Hematopoietic multipotent progenitor cell treated with erythropoietin and hydrocortisone succinate and interleukin-3 and kit ligand, for 6 days (in vitro differentiated cells): ENCODE measurements at regions not wholly inside any gene's neighbourhood (a gene's known extent, or its start where the extent isn't known, plus 50 kb on each side); places are given as distances from the start of the nearest gene placed in this dataset.
A peak's percentile ranks its signal among the peaks of the same experiment; 100 is the strongest.

Source experiments
- DNase-seq: peaks from one replicate; pipeline ENCODE4 v3.0.0-alpha.2; 2015

GRCh38 chr13:70864731-70865130 is 756.5 kb upstream of the KLHL1 start:
- no peak for DNase-seq

- no peak for DNase-seq
Measured at GRCh38 chr13:70856711-70857110, 748.5 kb upstream of the KLHL1 start.

- DNase-seq = no peak
Measured at GRCh38 chr13:70856025-70856424, 747.8 kb upstream of the KLHL1 start.

- DNase-seq = no peak
Measured at GRCh38 chr13:70849222-70849621, 741.0 kb upstream of the KLHL1 start.

- DNase-seq = no peak
Measured at GRCh38 chr13:70844391-70845108, 736.3 kb upstream of the KLHL1 start.

GRCh38 chr13:70842062-70842644 is 733.9 kb upstream of the KLHL1 start:
- DNase-seq = no peak

GRCh38 chr13:70841240-70842061 is 733.2 kb upstream of the KLHL1 start:
- DNase-seq = no peak

- DNase-seq = no peak
Measured at GRCh38 chr13:70835371-70835770, 727.1 kb upstream of the KLHL1 start.

GRCh38 chr13:70829748-70830147 is 721.5 kb upstream of the KLHL1 start:
- no peak for DNase-seq

- no peak for DNase-seq
Measured at GRCh38 chr13:70817576-70817975, 709.3 kb upstream of the KLHL1 start.

- DNase-seq = no peak
Measured at GRCh38 chr13:70816853-70817252, 708.6 kb upstream of the KLHL1 start.

- peak; percentile 5 for DNase-seq
Measured at GRCh38 chr13:70814684-70815083, 706.4 kb upstream of the KLHL1 start.

GRCh38 chr13:70812481-70812880 is 704.2 kb upstream of the KLHL1 start:
- no peak for DNase-seq

- no peak for DNase-seq
Measured at GRCh38 chr13:70809588-70809987, 701.3 kb upstream of the KLHL1 start.

GRCh38 chr13:70798385-70798784 is 690.1 kb upstream of the KLHL1 start:
- DNase-seq = no peak

GRCh38 chr13:70795484-70795883 is 687.2 kb upstream of the KLHL1 start:
- peak; percentile 15 for DNase-seq

GRCh38 chr13:70792121-70792520 is 683.9 kb upstream of the KLHL1 start:
- no peak for DNase-seq

- no peak for DNase-seq
Measured at GRCh38 chr13:70789751-70790150, 681.5 kb upstream of the KLHL1 start.

- DNase-seq = no peak
Measured at GRCh38 chr13:70788074-70788473, 679.8 kb upstream of the KLHL1 start.

GRCh38 chr13:70784207-70784989 is 676.1 kb upstream of the KLHL1 start:
- DNase-seq = no peak

- no peak for DNase-seq
Measured at GRCh38 chr13:70769817-70770216, 661.6 kb upstream of the KLHL1 start.

- no peak for DNase-seq
Measured at GRCh38 chr13:70758932-70759331, 650.7 kb upstream of the KLHL1 start.

- DNase-seq = no peak
Measured at GRCh38 chr13:70756088-70756487, 647.8 kb upstream of the KLHL1 start.
